PFSK-1 (cell line): ENCODE measurements at regions not wholly inside any gene's neighbourhood (a gene's known extent, or its start where the extent isn't known, plus 50 kb on each side); places are given as distances from the start of the nearest gene placed in this dataset.

Experiments
- FOXP2 ChIP-seq: optimal IDR thresholded peaks from 2 replicates; pipeline ENCODE3; 2011; ENCODE audit warnings: borderline replicate concordance, control low read depth, inconsistent platforms; ENCODE audit not compliant: insufficient read depth; ENCODE audit errors: extremely low read length, extremely low read depth
- POLR2AphosphoS5 ChIP-seq: IDR thresholded peaks from 2 replicates; pipeline ENCODE4 v1.6.1; 2012; ENCODE audit warnings: low read depth, mild to moderate bottlenecking, control low read depth, low read length, moderate library complexity
- SIN3A ChIP-seq: IDR thresholded peaks from 2 replicates; pipeline ENCODE4 v1.6.1; 2012; ENCODE audit warnings: mild to moderate bottlenecking, low read length, moderate library complexity, borderline replicate concordance; ENCODE audit not compliant: insufficient read depth
- TAF1 ChIP-seq: IDR thresholded peaks from 2 replicates; pipeline ENCODE4 v1.6.1; 2012; ENCODE audit warnings: low read length, control low read depth, borderline replicate concordance; ENCODE audit not compliant: insufficient read depth
- TF ChIP-seq, protein P1 (sequence below), 2 experiments: IDR thresholded peaks; 2 replicates each; pipeline versions ENCODE4 v1.6.1 to v1.8.0; 2011 to 2012; ENCODE audit warnings: low read depth in 2 of 2, low read length in 2 of 2, control low read depth in 1 of 2, inconsistent platforms in 1 of 2, mild to moderate bottlenecking in 1 of 2, moderate library complexity in 1 of 2; ENCODE audit not compliant: insufficient read depth in 1 of 2

DNA sequence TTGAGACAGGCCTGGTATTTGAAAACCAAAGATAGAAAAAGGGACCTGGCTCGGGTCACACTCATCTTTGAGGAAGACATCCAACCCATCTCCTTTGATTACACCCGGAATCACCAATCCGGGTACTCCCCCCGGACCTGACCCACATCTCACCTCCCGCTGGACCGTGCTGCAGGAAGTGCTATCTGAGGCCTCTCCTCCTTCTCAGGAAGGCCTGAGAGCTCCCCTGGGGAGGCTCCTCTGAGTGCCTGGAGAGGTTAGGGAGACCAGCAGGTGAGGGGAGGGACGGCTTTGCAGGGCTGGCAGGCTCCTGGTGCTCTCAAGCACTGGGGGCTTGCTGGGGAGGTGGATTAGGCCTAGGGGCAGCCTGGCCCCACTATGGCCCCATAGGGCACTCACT, 170.9 kb downstream of the ACKR3 start:
- TF ChIP-seq TAF1 (no peak), POLR2AphosphoS5 (no peak), SIN3A (no peak), FOXP2 (no peak)
- TF ChIP-seq, protein P1, sequence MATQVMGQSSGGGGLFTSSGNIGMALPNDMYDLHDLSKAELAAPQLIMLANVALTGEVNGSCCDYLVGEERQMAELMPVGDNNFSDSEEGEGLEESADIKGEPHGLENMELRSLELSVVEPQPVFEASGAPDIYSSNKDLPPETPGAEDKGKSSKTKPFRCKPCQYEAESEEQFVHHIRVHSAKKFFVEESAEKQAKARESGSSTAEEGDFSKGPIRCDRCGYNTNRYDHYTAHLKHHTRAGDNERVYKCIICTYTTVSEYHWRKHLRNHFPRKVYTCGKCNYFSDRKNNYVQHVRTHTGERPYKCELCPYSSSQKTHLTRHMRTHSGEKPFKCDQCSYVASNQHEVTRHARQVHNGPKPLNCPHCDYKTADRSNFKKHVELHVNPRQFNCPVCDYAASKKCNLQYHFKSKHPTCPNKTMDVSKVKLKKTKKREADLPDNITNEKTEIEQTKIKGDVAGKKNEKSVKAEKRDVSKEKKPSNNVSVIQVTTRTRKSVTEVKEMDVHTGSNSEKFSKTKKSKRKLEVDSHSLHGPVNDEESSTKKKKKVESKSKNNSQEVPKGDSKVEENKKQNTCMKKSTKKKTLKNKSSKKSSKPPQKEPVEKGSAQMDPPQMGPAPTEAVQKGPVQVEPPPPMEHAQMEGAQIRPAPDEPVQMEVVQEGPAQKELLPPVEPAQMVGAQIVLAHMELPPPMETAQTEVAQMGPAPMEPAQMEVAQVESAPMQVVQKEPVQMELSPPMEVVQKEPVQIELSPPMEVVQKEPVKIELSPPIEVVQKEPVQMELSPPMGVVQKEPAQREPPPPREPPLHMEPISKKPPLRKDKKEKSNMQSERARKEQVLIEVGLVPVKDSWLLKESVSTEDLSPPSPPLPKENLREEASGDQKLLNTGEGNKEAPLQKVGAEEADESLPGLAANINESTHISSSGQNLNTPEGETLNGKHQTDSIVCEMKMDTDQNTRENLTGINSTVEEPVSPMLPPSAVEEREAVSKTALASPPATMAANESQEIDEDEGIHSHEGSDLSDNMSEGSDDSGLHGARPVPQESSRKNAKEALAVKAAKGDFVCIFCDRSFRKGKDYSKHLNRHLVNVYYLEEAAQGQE (IDR thresholded peaks at IDR 0.05; ENCODE audit: insufficient read depth in 1 of 2, low read depth in 2 of 2, low read length in 2 of 2): no peak
